ENCODE measurements at regions not wholly inside any gene's neighbourhood (a gene's known extent, or its start where the extent isn't known, plus 50 kb on each side); places are given as distances from the start of the nearest gene placed in this dataset.

GRCh38 chr3:193978486-193978885, 157.5 kb upstream of the HES1 start:
- TF ChIP-seq EZH2 (IDR thresholded peaks at IDR 0.05; ENCODE audit: borderline replicate concordance, low read depth, low read length, severe bottlenecking): no peak
- no peak for TF ChIP-seq CTCF (IDR thresholded peaks at IDR 0.05; ENCODE audit: borderline replicate concordance, extremely low read depth, low read length, poor library complexity, severe bottlenecking)
